ENCODE measurements at regions not wholly inside any gene's neighbourhood (a gene's known extent, or its start where the extent isn't known, plus 50 kb on each side); places are given as distances from the start of the nearest gene placed in this dataset.

DNA sequence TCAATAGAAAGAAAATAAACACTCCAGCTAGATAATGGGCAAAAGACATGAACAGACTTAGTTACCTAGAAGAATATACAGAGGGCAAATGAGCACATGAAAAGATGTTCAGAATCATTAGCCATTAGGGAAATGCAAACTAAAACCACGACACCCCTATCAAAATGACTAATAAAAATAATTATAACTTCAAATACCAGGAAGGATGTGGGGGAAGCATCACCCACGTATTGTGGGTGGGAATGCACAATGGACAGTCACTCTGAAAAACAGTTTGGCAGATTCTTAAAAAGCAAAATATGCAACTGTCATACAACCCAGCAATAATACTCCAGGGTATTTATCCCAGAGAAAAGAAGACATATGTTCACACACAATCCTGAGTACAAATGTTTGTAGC, 92.6 kb downstream of the DLL1 start:
- no peak for TF ChIP-seq ZNF274 (IDR thresholded peaks at IDR 0.05; ENCODE audit: low read depth, low read length)
- no peak for TF ChIP-seq YY1 (IDR thresholded peaks at IDR 0.05; ENCODE audit: insufficient read depth, insufficient read length)
- no peak for TF ChIP-seq SUZ12 (IDR thresholded peaks at IDR 0.05; ENCODE audit: extremely low read depth, insufficient read depth, insufficient read length)

Measured in NT2/D1 (cell line).